ENCODE measurements at regions not wholly inside any gene's neighbourhood (a gene's known extent, or its start where the extent isn't known, plus 50 kb on each side); places are given as distances from the start of the nearest gene placed in this dataset.

DNA sequence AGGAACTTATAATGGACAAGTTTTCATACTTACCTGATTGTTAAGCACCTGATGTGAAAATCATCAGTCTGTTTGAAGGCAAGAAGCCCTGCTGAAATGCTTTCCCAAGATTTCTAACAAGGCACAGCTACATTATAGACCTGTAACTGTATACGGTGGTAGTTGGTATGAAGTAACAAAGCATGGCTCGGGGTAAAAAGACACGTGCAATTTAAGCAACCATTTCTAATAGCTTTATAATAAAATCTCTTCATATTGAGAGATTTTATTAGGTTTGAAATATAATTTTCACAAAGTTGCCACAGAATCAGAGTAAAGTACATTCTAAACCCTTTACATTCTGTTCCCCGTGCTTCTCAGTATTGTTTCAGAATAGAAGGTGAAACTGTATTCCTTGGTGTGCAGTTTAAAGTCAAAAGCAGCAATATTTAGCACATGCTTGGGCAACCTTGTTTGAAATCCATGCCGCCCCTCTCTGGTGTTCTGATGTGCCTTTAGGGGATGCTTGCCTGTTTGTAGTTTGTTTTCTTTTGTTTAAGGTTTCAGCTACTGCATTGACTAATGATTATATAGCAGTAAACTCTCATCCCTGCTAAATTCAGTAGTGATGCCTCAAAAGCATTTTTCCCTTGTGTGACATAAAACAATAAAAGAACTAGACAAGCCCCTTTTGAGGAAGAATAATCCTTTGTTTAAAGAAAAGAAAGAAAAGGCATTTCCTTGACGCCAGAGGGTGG lies 125.2 kb upstream of the OBI1 start:
- Histone ChIP-seq H4K20me1 (ENCODE audit: insufficient read depth, low read length) (no peaks in the 10 kb centered on the region), H3K4me2 (ENCODE audit: low read length) (no peak overlapping the region), H3K4me1 (ENCODE audit: low read length) (peaks cover 18% of the 10 kb centered on the region), H3K27ac (ENCODE audit: low read length) (no peak overlapping the region), H3K9me3 (ENCODE audit: insufficient read depth, low read length) (no peaks in the 10 kb centered on the region), H2AFZ (ENCODE audit: low read depth, low read length) (no peak overlapping the region), H3K79me2 (ENCODE audit: low read length) (no peaks in the 10 kb centered on the region), H3K9ac (ENCODE audit: low read length) (no peak overlapping the region), H3K27me3 (ENCODE audit: low read depth, low read length) (no peaks in the 10 kb centered on the region), H3K4me3 (ENCODE audit: low read length) (no peak overlapping the region), H3K36me3 (replicated peaks; ENCODE audit: low read depth, low read length) (no peaks in the 10 kb centered on the region)
- TF ChIP-seq EZH2phosphoT487 (IDR thresholded peaks at IDR 0.05; ENCODE audit: low read depth) = no peak
- TF ChIP-seq, protein P1, sequence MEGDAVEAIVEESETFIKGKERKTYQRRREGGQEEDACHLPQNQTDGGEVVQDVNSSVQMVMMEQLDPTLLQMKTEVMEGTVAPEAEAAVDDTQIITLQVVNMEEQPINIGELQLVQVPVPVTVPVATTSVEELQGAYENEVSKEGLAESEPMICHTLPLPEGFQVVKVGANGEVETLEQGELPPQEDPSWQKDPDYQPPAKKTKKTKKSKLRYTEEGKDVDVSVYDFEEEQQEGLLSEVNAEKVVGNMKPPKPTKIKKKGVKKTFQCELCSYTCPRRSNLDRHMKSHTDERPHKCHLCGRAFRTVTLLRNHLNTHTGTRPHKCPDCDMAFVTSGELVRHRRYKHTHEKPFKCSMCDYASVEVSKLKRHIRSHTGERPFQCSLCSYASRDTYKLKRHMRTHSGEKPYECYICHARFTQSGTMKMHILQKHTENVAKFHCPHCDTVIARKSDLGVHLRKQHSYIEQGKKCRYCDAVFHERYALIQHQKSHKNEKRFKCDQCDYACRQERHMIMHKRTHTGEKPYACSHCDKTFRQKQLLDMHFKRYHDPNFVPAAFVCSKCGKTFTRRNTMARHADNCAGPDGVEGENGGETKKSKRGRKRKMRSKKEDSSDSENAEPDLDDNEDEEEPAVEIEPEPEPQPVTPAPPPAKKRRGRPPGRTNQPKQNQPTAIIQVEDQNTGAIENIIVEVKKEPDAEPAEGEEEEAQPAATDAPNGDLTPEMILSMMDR (IDR thresholded peaks at IDR 0.05; ENCODE audit: low read depth, low read length) = no peak

DNA sequence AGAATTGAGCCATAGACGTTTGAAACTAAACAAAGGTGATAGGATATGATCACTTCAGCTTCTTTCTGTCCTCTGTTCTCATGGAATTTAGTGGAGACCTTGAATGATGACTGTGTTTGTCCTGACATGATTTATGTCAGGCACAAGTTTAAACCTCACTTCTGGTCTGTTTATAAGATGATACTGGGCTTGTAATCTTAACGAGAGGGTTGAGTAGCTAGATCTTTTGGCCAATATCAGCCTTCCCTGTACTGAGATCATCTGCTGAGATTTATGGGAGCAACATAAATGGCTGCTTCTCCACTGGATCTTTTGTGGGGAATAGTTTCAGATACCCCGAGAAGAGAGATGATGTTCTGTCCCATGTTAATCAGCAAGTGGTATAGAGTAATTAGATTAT lies 121.8 kb upstream of the OBI1 start:
- Histone ChIP-seq H3K79me2 (ENCODE audit: low read length) (no peaks in the 10 kb centered on the region), H3K4me1 (ENCODE audit: low read length) (peaks cover 18% of the 10 kb centered on the region), H2AFZ (ENCODE audit: low read depth, low read length) (no peak overlapping the region), H3K27ac (ENCODE audit: low read length) (no peak overlapping the region), H3K9me3 (ENCODE audit: insufficient read depth, low read length) (no peaks in the 10 kb centered on the region), H3K4me2 (ENCODE audit: low read length) (peak overlapping the region; percentile 63; the same call in 1 of the 2 replicates), H3K4me3 (ENCODE audit: low read length) (no peak overlapping the region), H3K36me3 (replicated peaks; ENCODE audit: low read depth, low read length) (no peaks in the 10 kb centered on the region), H4K20me1 (ENCODE audit: insufficient read depth, low read length) (no peaks in the 10 kb centered on the region), H3K9ac (ENCODE audit: low read length) (no peak overlapping the region), H3K27me3 (ENCODE audit: low read depth, low read length) (no peaks in the 10 kb centered on the region)
- TF ChIP-seq EZH2phosphoT487 (IDR thresholded peaks at IDR 0.05; ENCODE audit: low read depth) = no peak
- TF ChIP-seq, protein P1 (IDR thresholded peaks at IDR 0.05; ENCODE audit: low read depth, low read length) = no peak

DNA sequence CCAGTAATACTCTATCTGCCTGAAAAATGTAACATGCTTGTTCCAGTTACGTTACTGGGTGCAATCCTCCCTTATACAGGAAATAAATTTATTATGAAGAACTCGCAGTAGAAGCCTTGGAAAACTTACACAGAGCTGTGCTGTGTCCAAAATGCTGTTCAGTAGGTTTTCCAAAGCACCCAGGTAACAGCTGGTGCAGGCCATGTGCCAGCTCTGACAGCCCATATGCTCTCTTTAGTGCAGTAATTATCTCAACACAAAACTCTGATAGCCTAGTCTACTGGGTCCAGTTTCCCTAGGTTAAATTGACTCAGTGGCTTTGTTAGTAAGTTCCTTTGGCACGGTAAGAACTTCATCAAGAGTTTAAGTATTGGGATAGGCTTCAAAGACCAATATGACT lies 120.7 kb upstream of the OBI1 start:
- Histone ChIP-seq H2AFZ (ENCODE audit: low read depth, low read length) (no peak overlapping the region), H3K4me2 (ENCODE audit: low read length) (peak overlapping the region; percentile 63), H3K79me2 (ENCODE audit: low read length) (no peaks in the 10 kb centered on the region), H3K9me3 (ENCODE audit: insufficient read depth, low read length) (no peaks in the 10 kb centered on the region), H3K36me3 (replicated peaks; ENCODE audit: low read depth, low read length) (no peaks in the 10 kb centered on the region), H3K27me3 (ENCODE audit: low read depth, low read length) (no peaks in the 10 kb centered on the region), H3K4me1 (ENCODE audit: low read length) (peaks cover 18% of the 10 kb centered on the region), H4K20me1 (ENCODE audit: insufficient read depth, low read length) (no peaks in the 10 kb centered on the region), H3K27ac (ENCODE audit: low read length) (no peak overlapping the region), H3K9ac (ENCODE audit: low read length) (no peak overlapping the region), H3K4me3 (ENCODE audit: low read length) (peak overlapping the region; percentile 26)
- TF ChIP-seq EZH2phosphoT487 (IDR thresholded peaks at IDR 0.05; ENCODE audit: low read depth) = no peak
- TF ChIP-seq, protein P1 (IDR thresholded peaks at IDR 0.05; ENCODE audit: low read depth, low read length) = no peak

DNA sequence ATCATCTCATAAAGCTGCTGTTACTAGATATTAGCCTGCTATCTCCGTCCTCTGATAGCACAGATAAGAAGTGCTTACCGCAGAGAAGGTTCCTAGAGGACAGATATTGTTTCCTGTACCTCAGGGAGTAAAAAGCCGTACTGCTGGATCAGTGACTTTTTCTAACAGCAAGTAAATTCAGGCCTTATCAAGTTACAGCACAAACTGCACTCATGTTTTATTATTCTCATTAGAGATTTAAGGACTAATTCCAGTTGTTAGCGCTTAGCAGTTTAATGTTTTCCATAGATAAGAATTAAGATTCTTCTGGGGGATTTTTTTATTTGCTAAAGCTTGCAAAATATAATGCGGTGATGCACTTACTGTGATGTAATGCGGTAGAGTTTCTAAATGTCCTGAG lies 119.0 kb upstream of the OBI1 start:
- H3K4me1 ChIP-seq (ENCODE audit: low read length) = peaks cover 18% of the 10 kb centered on the region
- H3K27ac ChIP-seq (ENCODE audit: low read length) = no peak overlapping the region
- no peaks in the 10 kb centered on the region for H4K20me1 ChIP-seq (ENCODE audit: insufficient read depth, low read length)
- no peak overlapping the region for H2AFZ ChIP-seq (ENCODE audit: low read depth, low read length)
- H3K27me3 ChIP-seq (ENCODE audit: low read depth, low read length) = no peaks in the 10 kb centered on the region
- H3K79me2 ChIP-seq (ENCODE audit: low read length) = no peaks in the 10 kb centered on the region
- H3K36me3 ChIP-seq (replicated peaks; ENCODE audit: low read depth, low read length) = no peaks in the 10 kb centered on the region
- H3K9ac ChIP-seq (ENCODE audit: low read length) = no peak overlapping the region
- H3K4me2 ChIP-seq (ENCODE audit: low read length) = no peak overlapping the region
- H3K9me3 ChIP-seq (ENCODE audit: insufficient read depth, low read length) = no peaks in the 10 kb centered on the region
- TF ChIP-seq EZH2phosphoT487 (IDR thresholded peaks at IDR 0.05; ENCODE audit: low read depth) = no peak
- TF ChIP-seq, protein P1 (IDR thresholded peaks at IDR 0.05; ENCODE audit: low read depth, low read length) = no peak
- no peak overlapping the region for H3K4me3 ChIP-seq (ENCODE audit: low read length)

All from OCI-LY3 (cell line).